ENCODE measurements at regions not wholly inside any gene's neighbourhood (a gene's known extent, or its start where the extent isn't known, plus 50 kb on each side); places are given as distances from the start of the nearest gene placed in this dataset.

DNA sequence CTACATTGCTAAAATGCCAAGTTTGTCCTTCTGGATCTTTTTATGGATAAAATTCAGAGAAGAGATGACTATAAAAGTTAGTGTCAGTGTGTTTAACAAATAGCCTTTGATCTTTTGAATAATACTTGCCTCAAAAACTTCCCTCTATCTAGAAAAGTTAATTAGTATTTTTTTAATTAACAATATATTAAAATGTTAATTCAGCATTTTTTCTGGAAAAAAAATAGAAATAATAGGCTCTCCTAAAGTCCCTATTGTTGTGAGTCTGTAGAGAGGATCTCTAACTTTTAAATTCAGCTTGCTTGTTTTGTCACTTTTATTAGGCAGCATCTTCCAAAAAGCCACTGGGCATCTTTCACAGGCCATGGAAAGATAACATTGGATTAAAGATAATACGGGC, 435.2 kb upstream of the RASGEF1B start:
- no peaks in the 10 kb centered on the region for H3K36me3 ChIP-seq (ENCODE audit: insufficient read depth, low read length)
- no peak overlapping the region for H3K9ac ChIP-seq (ENCODE audit: low read length)
- no peaks in the 10 kb centered on the region for H3K9me3 ChIP-seq (ENCODE audit: low read length)
- H3K27ac ChIP-seq (ENCODE audit: low read length) = no peak overlapping the region
- H3K4me3 ChIP-seq (ENCODE audit: low read length) = no peak overlapping the region
- H4K20me1 ChIP-seq (ENCODE audit: insufficient read depth) = no peaks in the 10 kb centered on the region
- H3K4me2 ChIP-seq (ENCODE audit: low read length) = no peak overlapping the region
- TF ChIP-seq, protein P1, sequence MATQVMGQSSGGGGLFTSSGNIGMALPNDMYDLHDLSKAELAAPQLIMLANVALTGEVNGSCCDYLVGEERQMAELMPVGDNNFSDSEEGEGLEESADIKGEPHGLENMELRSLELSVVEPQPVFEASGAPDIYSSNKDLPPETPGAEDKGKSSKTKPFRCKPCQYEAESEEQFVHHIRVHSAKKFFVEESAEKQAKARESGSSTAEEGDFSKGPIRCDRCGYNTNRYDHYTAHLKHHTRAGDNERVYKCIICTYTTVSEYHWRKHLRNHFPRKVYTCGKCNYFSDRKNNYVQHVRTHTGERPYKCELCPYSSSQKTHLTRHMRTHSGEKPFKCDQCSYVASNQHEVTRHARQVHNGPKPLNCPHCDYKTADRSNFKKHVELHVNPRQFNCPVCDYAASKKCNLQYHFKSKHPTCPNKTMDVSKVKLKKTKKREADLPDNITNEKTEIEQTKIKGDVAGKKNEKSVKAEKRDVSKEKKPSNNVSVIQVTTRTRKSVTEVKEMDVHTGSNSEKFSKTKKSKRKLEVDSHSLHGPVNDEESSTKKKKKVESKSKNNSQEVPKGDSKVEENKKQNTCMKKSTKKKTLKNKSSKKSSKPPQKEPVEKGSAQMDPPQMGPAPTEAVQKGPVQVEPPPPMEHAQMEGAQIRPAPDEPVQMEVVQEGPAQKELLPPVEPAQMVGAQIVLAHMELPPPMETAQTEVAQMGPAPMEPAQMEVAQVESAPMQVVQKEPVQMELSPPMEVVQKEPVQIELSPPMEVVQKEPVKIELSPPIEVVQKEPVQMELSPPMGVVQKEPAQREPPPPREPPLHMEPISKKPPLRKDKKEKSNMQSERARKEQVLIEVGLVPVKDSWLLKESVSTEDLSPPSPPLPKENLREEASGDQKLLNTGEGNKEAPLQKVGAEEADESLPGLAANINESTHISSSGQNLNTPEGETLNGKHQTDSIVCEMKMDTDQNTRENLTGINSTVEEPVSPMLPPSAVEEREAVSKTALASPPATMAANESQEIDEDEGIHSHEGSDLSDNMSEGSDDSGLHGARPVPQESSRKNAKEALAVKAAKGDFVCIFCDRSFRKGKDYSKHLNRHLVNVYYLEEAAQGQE (IDR thresholded peaks at IDR 0.05; ENCODE audit: borderline replicate concordance) = no peak
- TF ChIP-seq SMC3 (conservative IDR thresholded peaks at IDR 0.05; ENCODE audit: poor library complexity) (no peak), RAD21 (conservative IDR thresholded peaks at IDR 0.05) (no peak), POLR2AphosphoS5 (IDR thresholded peaks at IDR 0.05) (no peak), MXI1 (conservative IDR thresholded peaks at IDR 0.05; ENCODE audit: poor library complexity, severe bottlenecking) (no peak), TAF1 (IDR thresholded peaks at IDR 0.05; ENCODE audit: low read depth) (no peak), EZH2 (IDR thresholded peaks at IDR 0.05; ENCODE audit: borderline replicate concordance, insufficient read depth, low read length, poor library complexity, severe bottlenecking) (no peak), EP300 (conservative IDR thresholded peaks at IDR 0.05; ENCODE audit: poor library complexity, severe bottlenecking) (no peak)
- TF ChIP-seq, protein P2, sequence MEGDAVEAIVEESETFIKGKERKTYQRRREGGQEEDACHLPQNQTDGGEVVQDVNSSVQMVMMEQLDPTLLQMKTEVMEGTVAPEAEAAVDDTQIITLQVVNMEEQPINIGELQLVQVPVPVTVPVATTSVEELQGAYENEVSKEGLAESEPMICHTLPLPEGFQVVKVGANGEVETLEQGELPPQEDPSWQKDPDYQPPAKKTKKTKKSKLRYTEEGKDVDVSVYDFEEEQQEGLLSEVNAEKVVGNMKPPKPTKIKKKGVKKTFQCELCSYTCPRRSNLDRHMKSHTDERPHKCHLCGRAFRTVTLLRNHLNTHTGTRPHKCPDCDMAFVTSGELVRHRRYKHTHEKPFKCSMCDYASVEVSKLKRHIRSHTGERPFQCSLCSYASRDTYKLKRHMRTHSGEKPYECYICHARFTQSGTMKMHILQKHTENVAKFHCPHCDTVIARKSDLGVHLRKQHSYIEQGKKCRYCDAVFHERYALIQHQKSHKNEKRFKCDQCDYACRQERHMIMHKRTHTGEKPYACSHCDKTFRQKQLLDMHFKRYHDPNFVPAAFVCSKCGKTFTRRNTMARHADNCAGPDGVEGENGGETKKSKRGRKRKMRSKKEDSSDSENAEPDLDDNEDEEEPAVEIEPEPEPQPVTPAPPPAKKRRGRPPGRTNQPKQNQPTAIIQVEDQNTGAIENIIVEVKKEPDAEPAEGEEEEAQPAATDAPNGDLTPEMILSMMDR (IDR thresholded peaks at IDR 0.05; ENCODE audit: poor library complexity, severe bottlenecking) = no peak
- H3F3A ChIP-seq (ENCODE audit: insufficient read depth, low read length, poor library complexity, severe bottlenecking) = no peaks in the 10 kb centered on the region
- no peaks in the 10 kb centered on the region for H3K9me2 ChIP-seq (ENCODE audit: insufficient read depth, low read length)
- H3K27me3 ChIP-seq (ENCODE audit: insufficient read depth, low read depth, low read length) = no peaks in the 10 kb centered on the region
- H2AFZ ChIP-seq (ENCODE audit: low read depth, low read length) = no peak overlapping the region
- H3K79me2 ChIP-seq (replicated peaks; ENCODE audit: insufficient read depth, low read length) = no peaks in the 10 kb centered on the region

DNA sequence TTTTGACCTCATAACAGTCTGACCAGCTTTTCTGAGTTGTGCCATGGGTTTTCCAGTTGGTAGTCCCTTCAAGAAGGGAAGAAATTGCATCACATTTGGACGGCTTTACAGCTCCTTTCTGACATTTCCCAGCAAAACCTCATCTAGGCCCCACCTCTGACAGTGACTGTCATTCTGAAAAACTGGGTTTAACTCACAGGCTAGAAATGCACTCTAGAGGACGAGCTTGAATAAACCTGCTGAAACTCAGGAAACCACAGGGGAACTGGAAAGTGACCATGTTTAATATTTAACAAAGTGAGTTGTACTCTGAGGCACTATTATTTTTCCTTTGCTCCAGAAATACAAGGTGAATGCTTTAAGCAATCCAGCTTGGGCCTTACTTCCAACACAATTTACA, 434.3 kb upstream of the RASGEF1B start:
- Histone ChIP-seq H3K9me2 (ENCODE audit: insufficient read depth, low read length) (no peaks in the 10 kb centered on the region), H2AFZ (ENCODE audit: low read depth, low read length) (no peak overlapping the region), H3K9me3 (ENCODE audit: low read length) (no peaks in the 10 kb centered on the region), H3K36me3 (ENCODE audit: insufficient read depth, low read length) (no peaks in the 10 kb centered on the region), H3K27ac (ENCODE audit: low read length) (no peak overlapping the region), H3K9ac (ENCODE audit: low read length) (no peak overlapping the region), H3K4me3 (ENCODE audit: low read length) (no peak overlapping the region), H3K79me2 (replicated peaks; ENCODE audit: insufficient read depth, low read length) (no peaks in the 10 kb centered on the region), H3F3A (ENCODE audit: insufficient read depth, low read length, poor library complexity, severe bottlenecking) (no peaks in the 10 kb centered on the region), H3K27me3 (ENCODE audit: insufficient read depth, low read depth, low read length) (no peaks in the 10 kb centered on the region), H4K20me1 (ENCODE audit: insufficient read depth) (no peaks in the 10 kb centered on the region), H3K4me2 (ENCODE audit: low read length) (no peak overlapping the region)
- TF ChIP-seq, protein P2 (IDR thresholded peaks at IDR 0.05; ENCODE audit: poor library complexity, severe bottlenecking) = no peak
- TF ChIP-seq, protein P1 (IDR thresholded peaks at IDR 0.05; ENCODE audit: borderline replicate concordance) = no peak
- TF ChIP-seq RAD21 (conservative IDR thresholded peaks at IDR 0.05) = no peak
- no peak for TF ChIP-seq SMC3 (conservative IDR thresholded peaks at IDR 0.05; ENCODE audit: poor library complexity)
- no peak for TF ChIP-seq MXI1 (conservative IDR thresholded peaks at IDR 0.05; ENCODE audit: poor library complexity, severe bottlenecking)
- TF ChIP-seq POLR2AphosphoS5 (IDR thresholded peaks at IDR 0.05) = no peak
- TF ChIP-seq TAF1 (IDR thresholded peaks at IDR 0.05; ENCODE audit: low read depth) = no peak
- no peak for TF ChIP-seq EZH2 (IDR thresholded peaks at IDR 0.05; ENCODE audit: borderline replicate concordance, insufficient read depth, low read length, poor library complexity, severe bottlenecking)
- TF ChIP-seq EP300 (conservative IDR thresholded peaks at IDR 0.05; ENCODE audit: poor library complexity, severe bottlenecking) = no peak
